Panc1 (cell line): ENCODE measurements at regions not wholly inside any gene's neighbourhood (a gene's known extent, or its start where the extent isn't known, plus 50 kb on each side); places are given as distances from the start of the nearest gene placed in this dataset.
"Not testable (repeated sequence)": the region's sequence is repeated elsewhere in the genome, so short reads cannot be mapped to it uniquely, and the experiment has no call there.

Experiments
- POLR2AphosphoS5 ChIP-seq: IDR thresholded peaks from 2 replicates; pipeline ENCODE4 v1.6.1; 2012; ENCODE audit warnings: mild to moderate bottlenecking, low read depth, low read length, moderate library complexity
- SIN3A ChIP-seq: IDR thresholded peaks from 2 replicates; pipeline ENCODE4 v1.6.1; 2012; ENCODE audit warnings: low read depth, mild to moderate bottlenecking, low read length, moderate library complexity, borderline replicate concordance; ENCODE audit not compliant: insufficient read depth
- TCF7L2 ChIP-seq: IDR thresholded peaks from 2 replicates; pipeline ENCODE4 v1.6.1; 2011; ENCODE audit warnings: mild to moderate bottlenecking, low read depth, low read length, inconsistent platforms
- TF ChIP-seq, protein P1 (sequence below): fragments of 450-650 bp; IDR thresholded peaks from 2 replicates; pipeline ENCODE4 v1.5.1; 2017; ENCODE audit warnings: mild to moderate bottlenecking
- TF ChIP-seq, protein P2 (sequence below), 2 experiments: IDR thresholded peaks; 2 replicates each; pipeline ENCODE4 v1.6.1; 2011 to 2012; ENCODE audit warnings: low read depth in 2 of 2, control low read depth in 1 of 2, low read length in 1 of 2, mild to moderate bottlenecking in 1 of 2, moderate library complexity in 1 of 2; ENCODE audit not compliant: insufficient read depth in 1 of 2

DNA sequence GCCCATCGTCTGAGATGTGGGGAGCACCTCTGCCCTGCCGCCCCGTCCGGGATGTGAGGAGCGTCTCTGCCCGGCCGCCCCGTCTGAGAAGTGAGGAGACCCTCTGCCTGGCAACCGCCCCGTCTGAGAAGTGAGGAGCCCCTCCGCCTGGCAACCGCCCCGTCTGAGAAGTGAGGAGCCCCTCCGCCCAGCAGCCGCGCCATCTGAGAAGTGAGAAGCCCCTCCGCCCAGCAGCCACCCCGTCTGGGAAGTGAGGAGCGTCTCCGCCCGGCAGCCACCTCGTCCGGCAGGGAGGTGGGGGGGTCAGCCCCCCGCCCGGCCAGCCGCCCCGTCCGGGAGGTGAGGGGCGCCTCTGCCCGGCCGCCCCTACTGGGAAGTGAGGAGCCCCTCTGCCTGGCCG lies 267.2 kb downstream of the MEF2C start:
- TF ChIP-seq, protein P1, sequence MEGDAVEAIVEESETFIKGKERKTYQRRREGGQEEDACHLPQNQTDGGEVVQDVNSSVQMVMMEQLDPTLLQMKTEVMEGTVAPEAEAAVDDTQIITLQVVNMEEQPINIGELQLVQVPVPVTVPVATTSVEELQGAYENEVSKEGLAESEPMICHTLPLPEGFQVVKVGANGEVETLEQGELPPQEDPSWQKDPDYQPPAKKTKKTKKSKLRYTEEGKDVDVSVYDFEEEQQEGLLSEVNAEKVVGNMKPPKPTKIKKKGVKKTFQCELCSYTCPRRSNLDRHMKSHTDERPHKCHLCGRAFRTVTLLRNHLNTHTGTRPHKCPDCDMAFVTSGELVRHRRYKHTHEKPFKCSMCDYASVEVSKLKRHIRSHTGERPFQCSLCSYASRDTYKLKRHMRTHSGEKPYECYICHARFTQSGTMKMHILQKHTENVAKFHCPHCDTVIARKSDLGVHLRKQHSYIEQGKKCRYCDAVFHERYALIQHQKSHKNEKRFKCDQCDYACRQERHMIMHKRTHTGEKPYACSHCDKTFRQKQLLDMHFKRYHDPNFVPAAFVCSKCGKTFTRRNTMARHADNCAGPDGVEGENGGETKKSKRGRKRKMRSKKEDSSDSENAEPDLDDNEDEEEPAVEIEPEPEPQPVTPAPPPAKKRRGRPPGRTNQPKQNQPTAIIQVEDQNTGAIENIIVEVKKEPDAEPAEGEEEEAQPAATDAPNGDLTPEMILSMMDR: not testable (repeated sequence)
- TF ChIP-seq, protein P2, sequence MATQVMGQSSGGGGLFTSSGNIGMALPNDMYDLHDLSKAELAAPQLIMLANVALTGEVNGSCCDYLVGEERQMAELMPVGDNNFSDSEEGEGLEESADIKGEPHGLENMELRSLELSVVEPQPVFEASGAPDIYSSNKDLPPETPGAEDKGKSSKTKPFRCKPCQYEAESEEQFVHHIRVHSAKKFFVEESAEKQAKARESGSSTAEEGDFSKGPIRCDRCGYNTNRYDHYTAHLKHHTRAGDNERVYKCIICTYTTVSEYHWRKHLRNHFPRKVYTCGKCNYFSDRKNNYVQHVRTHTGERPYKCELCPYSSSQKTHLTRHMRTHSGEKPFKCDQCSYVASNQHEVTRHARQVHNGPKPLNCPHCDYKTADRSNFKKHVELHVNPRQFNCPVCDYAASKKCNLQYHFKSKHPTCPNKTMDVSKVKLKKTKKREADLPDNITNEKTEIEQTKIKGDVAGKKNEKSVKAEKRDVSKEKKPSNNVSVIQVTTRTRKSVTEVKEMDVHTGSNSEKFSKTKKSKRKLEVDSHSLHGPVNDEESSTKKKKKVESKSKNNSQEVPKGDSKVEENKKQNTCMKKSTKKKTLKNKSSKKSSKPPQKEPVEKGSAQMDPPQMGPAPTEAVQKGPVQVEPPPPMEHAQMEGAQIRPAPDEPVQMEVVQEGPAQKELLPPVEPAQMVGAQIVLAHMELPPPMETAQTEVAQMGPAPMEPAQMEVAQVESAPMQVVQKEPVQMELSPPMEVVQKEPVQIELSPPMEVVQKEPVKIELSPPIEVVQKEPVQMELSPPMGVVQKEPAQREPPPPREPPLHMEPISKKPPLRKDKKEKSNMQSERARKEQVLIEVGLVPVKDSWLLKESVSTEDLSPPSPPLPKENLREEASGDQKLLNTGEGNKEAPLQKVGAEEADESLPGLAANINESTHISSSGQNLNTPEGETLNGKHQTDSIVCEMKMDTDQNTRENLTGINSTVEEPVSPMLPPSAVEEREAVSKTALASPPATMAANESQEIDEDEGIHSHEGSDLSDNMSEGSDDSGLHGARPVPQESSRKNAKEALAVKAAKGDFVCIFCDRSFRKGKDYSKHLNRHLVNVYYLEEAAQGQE (IDR thresholded peaks at IDR 0.05; ENCODE audit: insufficient read depth in 1 of 2, low read depth in 2 of 2, low read length in 1 of 2): not testable (repeated sequence)
- not testable (repeated sequence) for TF ChIP-seq POLR2AphosphoS5, SIN3A, TCF7L2
